ENCODE measurements at regions not wholly inside any gene's neighbourhood (a gene's known extent, or its start where the extent isn't known, plus 50 kb on each side); places are given as distances from the start of the nearest gene placed in this dataset.

GRCh38 chr12:89166121-89166520, 186.2 kb downstream of the DUSP6 start:
- Histone ChIP-seq H3K36me3 (ENCODE audit: control insufficient read depth in 4 of 4, insufficient read depth in 4 of 4, low read length in 4 of 4) (no peaks in the 10 kb centered on the region), H3K9ac (ENCODE audit: insufficient read depth in 1 of 2, low read length in 2 of 2) (no peak overlapping the region), H3K27me3 (ENCODE audit: control insufficient read depth in 3 of 3, insufficient read depth in 3 of 3, low read length in 2 of 3) (no peaks in the 10 kb centered on the region), H3K4me3 (no peak overlapping the region), H3K4me1 (ENCODE audit: control insufficient read depth in 5 of 5, insufficient read depth in 5 of 5, low read length in 5 of 5) (peaks cover 0 to 12% (median 0%) of the 10 kb centered on the region in 5 donors), H3K27ac (ENCODE audit: low read depth in 1 of 2, low read length in 1 of 2) (peak overlapping the region in 1 of 2 donors; percentile 21), H3K9me3 (ENCODE audit: control insufficient read depth in 4 of 4, insufficient read depth in 3 of 4, low read length in 3 of 4) (no peaks in the 10 kb centered on the region)
- WGBS, 2 donors, result 87 to 96% methylated on average over 1 of the region's 1 CpG
- ATAC-seq (ENCODE audit: insufficient read depth, low FRiP score) (no peak), DNase-seq (no peak)
- no peak for TF ChIP-seq CTCF (IDR thresholded peaks at IDR 0.05; ENCODE audit: control extremely low read depth, extremely low read depth)

- ATAC-seq (ENCODE audit: insufficient read depth, low FRiP score) (no peak), DNase-seq (no peak)
- no peaks in the 10 kb centered on the region for H3K9me3 ChIP-seq (ENCODE audit: control insufficient read depth in 4 of 4, insufficient read depth in 3 of 4, low read length in 3 of 4)
- no peak for TF ChIP-seq CTCF (IDR thresholded peaks at IDR 0.05; ENCODE audit: control extremely low read depth, extremely low read depth)
- H3K4me1 ChIP-seq (ENCODE audit: control insufficient read depth in 5 of 5, insufficient read depth in 5 of 5, low read length in 5 of 5), result peaks cover 0 to 12% (median 0%) of the 10 kb centered on the region in 5 donors
- no peaks in the 10 kb centered on the region for H3K27me3 ChIP-seq (ENCODE audit: control insufficient read depth in 3 of 3, insufficient read depth in 3 of 3, low read length in 2 of 3)
- H3K9ac ChIP-seq (ENCODE audit: insufficient read depth in 1 of 2, low read length in 2 of 2), result no peak overlapping the region
- no peak overlapping the region for H3K4me3 ChIP-seq
- H3K27ac ChIP-seq (ENCODE audit: low read depth in 1 of 2, low read length in 1 of 2), result no peak overlapping the region
- no peaks in the 10 kb centered on the region for H3K36me3 ChIP-seq (ENCODE audit: control insufficient read depth in 4 of 4, insufficient read depth in 4 of 4, low read length in 4 of 4)
Measured at GRCh38 chr12:89165703-89166102, 186.6 kb downstream of the DUSP6 start.

- Histone ChIP-seq H3K27ac (ENCODE audit: low read depth in 1 of 2, low read length in 1 of 2) (peak overlapping the region in 1 of 2 donors; percentile 50), H3K36me3 (ENCODE audit: control insufficient read depth in 4 of 4, insufficient read depth in 4 of 4, low read length in 4 of 4) (no peaks in the 10 kb centered on the region), H3K9ac (ENCODE audit: insufficient read depth in 1 of 2, low read length in 2 of 2) (no peak overlapping the region), H3K4me3 (no peak overlapping the region), H3K4me1 (ENCODE audit: control insufficient read depth in 5 of 5, insufficient read depth in 5 of 5, low read length in 5 of 5) (peaks cover 0 to 12% (median 0%) of the 10 kb centered on the region in 5 donors), H3K27me3 (ENCODE audit: control insufficient read depth in 3 of 3, insufficient read depth in 3 of 3, low read length in 2 of 3) (no peaks in the 10 kb centered on the region), H3K9me3 (ENCODE audit: control insufficient read depth in 4 of 4, insufficient read depth in 3 of 4, low read length in 3 of 4) (no peaks in the 10 kb centered on the region)
- WGBS, 2 donors, result 20 to 39% methylated on average over 1 of the region's 1 CpG
- no peak for TF ChIP-seq CTCF (IDR thresholded peaks at IDR 0.05; ENCODE audit: control extremely low read depth, extremely low read depth)
- no peak for ATAC-seq (ENCODE audit: insufficient read depth, low FRiP score)
- DNase-seq, result no peak
Measured at GRCh38 chr12:89163918-89164317, 188.4 kb downstream of the DUSP6 start.

GRCh38 chr12:89162589-89163261, 189.6 kb downstream of the DUSP6 start:
- Histone ChIP-seq H3K4me3 (no peak overlapping the region), H3K4me1 (ENCODE audit: control insufficient read depth in 5 of 5, insufficient read depth in 5 of 5, low read length in 5 of 5) (peaks cover 0 to 12% (median 0%) of the 10 kb centered on the region in 5 donors)
- peak; percentile 77 for ATAC-seq (ENCODE audit: insufficient read depth, low FRiP score)

More at GRCh38 chr12:89162589-89163261, 189.6 kb downstream of the DUSP6 start:
- 42 to 51% methylated on average over 3 of the region's 3 CpGs for WGBS, 2 donors
- Histone ChIP-seq H3K27ac (ENCODE audit: low read depth in 1 of 2, low read length in 1 of 2) (peak overlapping the region; percentile 72), H3K9me3 (ENCODE audit: control insufficient read depth in 4 of 4, insufficient read depth in 3 of 4, low read length in 3 of 4) (no peaks in the 10 kb centered on the region), H3K27me3 (ENCODE audit: control insufficient read depth in 3 of 3, insufficient read depth in 3 of 3, low read length in 2 of 3) (no peaks in the 10 kb centered on the region), H3K9ac (ENCODE audit: insufficient read depth in 1 of 2, low read length in 2 of 2) (no peak overlapping the region), H3K36me3 (ENCODE audit: control insufficient read depth in 4 of 4, insufficient read depth in 4 of 4, low read length in 4 of 4) (no peaks in the 10 kb centered on the region)
- DNase-seq, result peak; percentile 26 to 84 (median 64)
- TF ChIP-seq CTCF (IDR thresholded peaks at IDR 0.05; ENCODE audit: control extremely low read depth, extremely low read depth), result no peak

Measured in lung (tissue), 11 donors.